HG03280 (cell line): ENCODE measurements at regions not wholly inside any gene's neighbourhood (a gene's known extent, or its start where the extent isn't known, plus 50 kb on each side); places are given as distances from the start of the nearest gene placed in this dataset.

Experiments used
- ATAC-seq: cut with Tn5 transposase; IDR thresholded peaks from one replicate; pipeline ENCODE4 v1.9.1; 2021; ENCODE audit warnings: mild to moderate bottlenecking, moderate library complexity; ENCODE audit not compliant: unreplicated experiment

DNA sequence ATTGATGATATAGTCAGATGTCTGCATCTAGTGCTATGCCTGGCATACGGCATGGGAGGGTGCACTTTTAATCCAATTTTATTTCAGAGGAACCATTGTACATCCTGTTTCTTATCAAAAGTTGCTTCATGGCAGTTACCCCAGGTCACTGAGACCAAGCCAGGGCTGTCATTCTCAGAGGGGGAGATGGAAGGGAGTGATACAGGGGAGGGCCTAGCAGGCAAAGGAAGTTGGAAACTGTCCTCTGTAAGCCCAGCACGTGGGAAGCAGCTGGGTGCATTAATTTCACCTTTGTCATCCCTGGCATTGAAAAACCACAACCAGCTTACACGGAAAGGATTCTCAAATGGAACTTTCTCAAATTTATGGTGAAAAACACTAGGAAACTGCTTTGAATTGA lies 458.7 kb upstream of the ADAMTS5 start:
- ATAC-seq, result no peak

DNA sequence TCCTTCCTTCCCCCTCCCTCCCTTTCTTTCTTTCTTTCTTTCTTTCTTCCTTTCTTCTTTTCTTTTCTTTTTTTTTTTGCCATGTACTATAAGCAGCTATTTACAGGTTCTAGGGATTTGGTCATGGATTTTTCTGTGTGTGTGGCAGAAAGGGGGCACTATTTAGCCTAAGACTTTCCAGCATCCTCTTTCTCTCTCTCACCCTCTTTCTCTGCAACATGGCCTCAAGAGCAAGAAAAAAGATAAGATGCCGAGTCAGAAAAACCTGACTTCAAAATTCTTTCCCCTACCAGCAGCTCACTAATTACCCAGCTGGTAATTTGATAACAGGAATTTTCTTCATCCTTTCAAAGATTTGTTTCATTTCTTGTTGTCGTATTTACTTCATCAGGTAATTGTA lies 458.3 kb upstream of the ADAMTS5 start:
- ATAC-seq, result no peak

DNA sequence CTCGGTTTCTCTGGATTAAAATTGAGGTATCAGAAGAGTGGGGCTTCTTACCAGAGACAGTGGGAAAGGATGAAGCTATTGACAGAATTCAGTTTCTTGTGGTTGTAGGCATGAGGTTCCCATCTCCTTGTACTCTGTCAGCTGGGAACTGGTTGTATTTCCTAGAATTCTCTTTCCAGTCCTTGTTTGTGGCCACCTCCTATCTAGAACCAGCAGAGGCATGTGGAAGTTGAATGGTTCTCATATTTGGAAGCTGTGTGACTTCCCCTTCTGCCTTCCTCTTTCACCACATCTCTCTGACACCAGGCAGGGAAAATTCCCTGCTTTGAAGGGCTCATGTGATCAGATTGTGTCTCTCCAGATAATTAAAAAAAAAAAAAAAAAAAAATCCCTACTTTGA lies 457.7 kb upstream of the ADAMTS5 start:
- no peak for ATAC-seq

DNA sequence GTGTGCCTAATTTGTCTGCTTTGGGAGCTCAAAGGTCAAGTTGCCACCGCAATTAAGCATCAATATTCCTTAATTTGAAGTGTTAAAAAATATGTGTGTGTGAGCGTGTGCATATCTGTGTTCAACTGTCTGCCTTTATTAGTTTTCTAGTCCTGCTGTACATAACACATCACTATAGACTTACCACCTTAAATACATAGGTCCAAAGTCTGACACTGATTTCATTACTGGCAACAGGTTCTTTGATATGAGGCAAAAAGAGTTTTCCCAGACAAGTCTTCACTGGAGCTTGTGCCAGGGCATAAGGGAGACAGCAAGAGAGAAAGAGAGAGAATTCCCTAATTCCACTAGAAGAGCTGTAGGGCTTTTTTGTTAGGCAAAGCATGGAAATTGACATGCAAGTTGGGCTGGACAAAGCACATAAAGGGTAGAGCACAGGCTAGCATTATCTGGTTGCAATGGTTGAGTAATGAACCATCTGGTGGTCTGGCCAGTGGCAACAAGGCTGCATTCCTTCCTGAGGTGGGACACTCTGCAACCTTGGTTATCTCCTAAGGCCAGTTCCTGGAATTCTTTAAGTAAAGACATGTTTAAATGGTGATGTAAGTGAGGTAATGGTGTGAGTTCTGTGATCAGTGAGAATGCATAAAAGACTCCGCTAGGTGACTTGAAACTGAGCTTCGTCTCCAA lies 457.2 kb upstream of the ADAMTS5 start:
- no peak for ATAC-seq

DNA sequence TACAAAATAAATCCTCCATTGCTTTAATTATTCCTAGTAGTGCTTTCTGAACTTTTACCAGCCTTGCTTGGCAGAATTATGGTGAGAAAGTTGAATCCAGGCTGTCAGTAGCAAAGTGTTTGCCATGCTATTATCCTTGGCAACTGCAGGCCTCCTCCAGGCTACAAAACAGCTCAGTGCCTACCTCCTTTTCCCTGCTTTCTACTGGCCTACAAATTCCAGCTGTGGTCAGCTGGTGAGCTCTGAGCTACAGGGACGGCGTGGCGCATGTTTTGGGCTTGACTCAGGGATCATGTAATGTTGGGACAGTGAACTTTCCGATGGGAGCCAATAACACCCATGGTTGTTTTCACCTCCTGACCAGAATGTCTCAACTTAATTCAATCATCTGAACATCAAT lies 456.1 kb upstream of the ADAMTS5 start:
- no peak for ATAC-seq

DNA sequence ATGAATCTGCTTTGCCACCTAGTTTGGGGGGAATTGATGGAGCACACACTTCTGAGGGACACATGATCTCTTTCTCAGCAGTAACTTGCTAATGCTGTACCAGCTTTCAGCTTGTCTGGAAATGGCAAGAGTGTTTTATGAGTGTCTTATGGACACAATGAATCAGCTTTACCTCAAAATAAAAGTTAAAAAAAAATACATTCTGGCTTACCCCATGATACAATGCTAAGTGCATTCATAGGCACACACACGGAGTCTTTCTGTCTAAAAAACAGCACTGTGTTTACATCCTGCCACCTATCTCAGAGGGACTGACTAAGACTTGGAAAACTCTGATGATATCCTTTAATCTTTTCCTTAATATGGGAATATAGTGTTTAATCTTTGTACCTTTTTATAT lies 455.5 kb upstream of the ADAMTS5 start:
- ATAC-seq, result no peak

DNA sequence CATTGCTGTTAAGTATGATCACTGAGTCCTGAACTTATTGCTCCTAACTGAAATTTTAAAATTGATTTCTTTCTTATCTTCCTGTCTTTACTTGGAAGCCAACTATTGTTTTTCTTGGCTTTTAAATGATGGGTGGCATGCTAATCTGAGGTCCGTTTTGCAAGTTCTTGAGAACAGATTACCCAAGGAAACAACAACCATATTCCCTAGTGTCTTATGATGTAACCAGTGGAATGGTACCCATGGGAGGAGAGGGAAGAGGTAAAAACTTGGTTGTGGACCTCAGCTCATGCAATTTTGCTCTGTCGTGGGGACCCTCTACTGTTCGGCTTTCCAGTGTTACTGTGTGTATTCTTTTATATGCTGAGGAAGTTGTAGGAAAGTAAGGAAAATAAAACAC lies 454.8 kb upstream of the ADAMTS5 start:
- no peak for ATAC-seq

DNA sequence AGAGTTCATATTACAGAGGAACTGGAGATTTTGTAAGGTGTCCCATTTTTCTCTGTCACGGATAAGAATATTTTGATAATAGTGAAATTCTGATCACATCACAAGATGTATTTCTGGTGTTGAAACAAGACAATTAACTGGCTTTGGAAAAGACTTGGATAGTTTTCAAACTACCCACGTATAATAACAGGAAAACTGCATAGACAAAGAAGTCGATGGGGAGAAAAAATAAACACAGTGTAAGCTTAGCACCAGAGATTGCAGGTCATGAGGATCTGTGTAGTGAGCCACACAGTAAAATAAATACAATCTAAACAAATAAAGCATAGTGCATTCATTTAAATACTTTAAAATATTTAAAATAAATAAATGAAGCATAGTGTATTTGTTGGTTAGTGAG lies 452.3 kb upstream of the ADAMTS5 start:
- ATAC-seq, result no peak

DNA sequence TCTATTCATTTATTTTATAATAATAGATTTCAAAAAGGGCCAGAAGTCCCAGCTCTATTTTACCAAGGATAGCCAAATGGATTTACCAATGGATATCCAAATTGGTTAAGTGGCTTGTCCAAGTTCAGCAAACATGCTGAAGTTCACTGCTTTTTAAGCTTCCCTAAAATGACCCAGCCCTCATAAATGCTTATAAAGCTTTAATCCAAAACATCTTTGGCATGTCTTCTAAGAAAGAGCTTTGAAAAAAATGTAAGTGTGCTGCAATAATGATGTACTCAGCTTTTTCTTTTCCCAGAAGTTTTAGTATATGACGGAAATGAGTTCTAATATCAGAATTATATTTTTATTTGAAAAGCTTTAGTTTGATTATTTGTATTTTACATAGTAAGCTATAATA lies 451.5 kb upstream of the ADAMTS5 start:
- ATAC-seq, result no peak

DNA sequence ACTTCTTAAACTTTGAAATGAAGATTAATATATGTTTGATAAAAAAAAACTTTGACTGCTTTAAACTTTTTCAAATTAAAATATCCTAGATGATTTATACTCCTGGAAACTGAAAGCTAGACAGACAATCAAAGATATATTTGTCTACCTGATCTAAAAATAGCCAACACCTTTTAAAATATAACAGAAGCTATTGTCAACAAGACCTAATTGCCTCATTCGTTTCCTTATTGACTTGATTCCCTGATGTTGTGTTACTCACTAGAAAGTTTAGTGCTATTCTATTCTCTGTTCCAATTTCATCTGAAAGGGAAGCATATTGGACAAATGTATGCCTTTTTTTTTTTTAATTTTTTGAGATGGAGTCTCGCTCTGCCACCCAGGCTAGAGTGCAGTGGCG lies 445.6 kb upstream of the ADAMTS5 start:
- no peak for ATAC-seq

DNA sequence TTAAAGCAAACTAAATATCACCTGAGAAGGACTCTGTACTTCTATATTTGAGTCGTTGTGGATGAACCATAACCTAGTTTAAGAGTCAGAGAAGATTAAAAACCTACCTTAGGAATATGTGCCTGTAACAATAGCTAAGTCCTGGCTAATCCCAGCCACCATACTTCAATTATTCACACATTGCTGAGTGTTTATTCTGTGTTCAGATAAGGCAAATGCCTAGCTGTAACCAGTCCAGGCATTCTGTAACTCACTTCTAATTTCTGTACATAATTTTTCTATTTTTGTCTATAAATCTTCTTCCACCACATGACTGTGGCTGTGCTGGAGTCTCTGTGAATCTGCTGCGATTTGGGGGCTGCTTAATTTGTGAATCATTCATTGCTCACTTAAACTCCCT lies 441.9 kb upstream of the ADAMTS5 start:
- ATAC-seq, result no peak

DNA sequence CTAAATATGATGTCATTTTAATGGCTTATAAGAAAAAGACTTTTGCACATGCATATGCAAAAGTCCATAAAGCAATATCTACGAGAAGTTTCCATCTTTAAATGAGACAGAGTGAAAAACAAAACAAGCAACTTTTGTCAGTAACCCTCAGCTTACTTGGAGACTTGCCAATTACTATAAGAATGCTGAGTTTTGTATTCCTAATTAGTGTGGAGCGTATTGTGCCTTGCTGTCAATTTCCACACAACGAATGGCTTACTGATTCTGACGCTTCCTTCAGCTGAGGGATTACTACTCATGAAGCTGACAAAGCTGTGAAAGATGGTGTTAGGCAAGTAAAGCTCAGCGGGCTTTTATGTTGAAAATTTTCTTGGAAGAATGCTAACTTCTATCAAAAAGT lies 440.4 kb upstream of the ADAMTS5 start:
- ATAC-seq, result no peak

DNA sequence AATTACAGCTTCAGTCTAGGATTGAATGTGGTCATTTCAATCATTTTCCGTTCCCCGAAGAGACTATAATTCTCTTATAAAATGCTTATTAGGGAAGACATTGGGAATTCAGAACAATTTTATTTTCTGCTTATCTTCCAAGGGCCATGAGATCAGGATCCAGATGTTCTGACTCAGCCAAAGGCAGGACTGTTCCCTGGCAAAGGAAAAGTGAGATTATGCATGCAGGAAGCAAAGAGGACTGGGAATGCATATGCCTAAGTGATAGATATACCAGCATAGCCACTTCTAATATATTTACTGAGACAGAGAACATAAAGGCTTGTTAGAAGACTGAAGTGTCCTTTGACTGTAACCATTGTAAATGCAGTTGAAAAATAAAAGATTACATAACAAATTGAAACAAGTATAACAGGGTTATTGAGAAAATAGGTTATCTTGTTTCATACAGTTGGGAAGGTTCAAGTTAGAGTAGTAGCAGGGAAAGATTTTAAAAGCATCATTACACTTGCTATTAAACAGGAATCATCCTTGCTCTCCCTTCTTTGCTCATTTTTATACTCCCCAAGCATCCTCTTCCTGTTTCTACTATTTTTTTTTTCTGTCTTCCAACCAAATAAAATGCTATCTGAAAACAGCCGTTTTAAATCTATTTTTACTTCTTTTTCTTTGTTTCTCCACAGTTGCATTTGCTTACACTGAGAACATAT lies 439.6 kb upstream of the ADAMTS5 start:
- no peak for ATAC-seq

DNA sequence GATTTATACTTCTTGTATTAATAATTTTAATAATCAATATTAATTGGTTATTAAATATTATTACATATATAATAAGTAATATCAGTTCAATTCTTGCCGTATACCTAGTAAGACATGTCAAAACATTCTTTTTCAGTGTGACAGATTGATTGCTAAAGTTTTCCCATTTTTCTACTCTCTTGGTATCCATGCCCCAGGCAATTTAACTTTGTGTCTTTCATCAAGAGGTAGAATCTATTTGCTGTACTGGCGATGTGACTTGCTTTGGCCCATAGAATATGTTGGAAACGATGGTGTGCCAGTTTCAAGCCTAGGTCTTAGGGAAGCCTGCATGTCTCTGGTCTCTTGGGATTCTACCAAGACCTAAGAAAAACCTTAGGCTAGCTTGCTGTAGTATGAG lies 436.1 kb upstream of the ADAMTS5 start:
- ATAC-seq, result no peak

DNA sequence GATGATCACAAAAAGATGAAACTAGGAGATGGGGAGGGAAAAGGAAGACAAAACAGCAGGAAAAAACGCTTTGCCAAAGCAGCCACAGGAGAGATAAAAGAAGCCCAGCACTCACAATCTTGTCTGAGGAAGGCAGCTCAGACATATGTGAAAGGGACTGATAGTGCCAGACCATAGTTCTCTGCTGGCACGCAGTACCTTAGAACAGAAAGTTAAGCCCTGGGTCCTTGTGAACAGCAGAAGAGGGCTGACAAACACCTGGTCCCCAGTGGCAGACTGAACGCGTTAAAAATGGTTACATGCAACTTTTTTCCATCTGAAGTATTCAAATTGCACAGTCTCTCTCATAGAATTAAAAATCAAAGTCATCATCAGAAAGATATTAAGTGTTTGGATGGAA lies 433.2 kb upstream of the ADAMTS5 start:
- no peak for ATAC-seq

DNA sequence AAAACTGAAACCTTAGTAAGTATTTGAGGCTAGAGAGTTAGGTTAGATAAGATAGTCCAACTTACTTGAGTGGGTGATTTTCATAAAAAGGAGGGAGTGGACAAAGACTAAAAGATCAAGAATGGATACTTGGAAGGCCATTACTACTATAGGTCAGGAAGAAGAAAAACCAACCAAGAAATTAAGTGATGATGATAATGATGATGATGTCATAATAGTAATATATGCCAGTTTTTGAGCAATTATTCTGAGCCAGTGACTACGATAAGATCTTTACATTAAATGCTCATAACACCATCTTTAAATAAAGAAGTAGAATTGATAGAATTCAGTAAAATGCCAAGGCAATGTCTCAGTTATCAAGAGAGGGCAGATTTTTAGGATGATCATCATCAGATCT lies 430.7 kb upstream of the ADAMTS5 start:
- ATAC-seq, result no peak

DNA sequence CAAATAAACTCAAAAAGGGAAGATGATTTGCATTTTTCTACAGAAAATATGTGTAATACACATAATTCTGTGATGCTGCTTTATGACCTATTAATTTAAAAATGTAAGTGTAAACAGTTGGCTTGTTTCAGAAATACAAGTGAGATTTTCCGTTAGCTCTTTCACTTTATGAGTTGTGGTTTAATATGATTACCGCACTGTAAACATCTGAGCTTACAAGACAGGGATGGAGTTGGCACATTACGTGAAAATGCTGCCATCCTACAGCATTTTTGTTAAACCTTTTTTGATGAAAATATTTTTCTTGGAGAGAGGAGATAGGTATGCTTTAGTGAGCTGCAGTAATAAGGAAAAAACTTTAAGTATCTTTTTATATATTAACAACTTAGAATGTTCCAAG lies 426.8 kb upstream of the ADAMTS5 start:
- no peak for ATAC-seq

DNA sequence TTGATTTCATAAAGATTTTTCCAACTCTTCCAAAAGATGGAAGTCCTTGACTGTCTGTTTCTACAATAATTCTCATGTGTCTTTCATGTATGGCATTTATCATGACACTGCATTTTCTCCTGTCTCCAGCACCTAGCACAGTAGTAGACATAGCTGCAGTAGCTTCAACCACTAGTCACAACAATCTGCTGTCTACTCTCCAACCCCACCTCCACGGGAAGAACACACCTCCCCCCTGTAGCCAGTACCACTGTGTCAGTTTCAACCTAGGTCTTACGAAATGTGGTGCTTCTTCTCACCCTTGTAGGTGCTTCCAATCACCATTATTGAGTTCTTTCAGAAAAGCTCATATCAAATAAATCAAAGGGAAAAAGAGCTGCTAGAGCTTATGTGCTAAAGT lies 425.1 kb upstream of the ADAMTS5 start:
- ATAC-seq, result no peak

DNA sequence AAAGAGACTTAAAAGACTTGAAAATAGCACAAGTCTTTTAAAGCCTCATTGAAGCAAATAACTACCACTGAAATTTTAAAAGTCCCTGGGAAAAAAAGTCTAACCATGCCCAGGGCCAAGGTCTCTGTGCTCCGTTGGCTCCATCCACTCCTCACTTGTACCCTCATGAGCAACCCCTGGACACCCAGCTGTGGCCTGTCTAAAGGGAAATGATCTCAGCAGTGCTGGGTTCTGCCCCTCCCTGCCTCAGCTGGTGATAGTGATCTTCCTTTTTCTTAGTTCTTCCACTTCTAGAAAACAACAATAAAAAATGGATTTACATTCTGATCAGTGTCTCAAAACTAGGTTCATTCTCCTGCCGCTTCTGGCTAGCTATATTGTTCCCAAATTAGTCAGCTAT lies 423.5 kb upstream of the ADAMTS5 start:
- no peak for ATAC-seq

DNA sequence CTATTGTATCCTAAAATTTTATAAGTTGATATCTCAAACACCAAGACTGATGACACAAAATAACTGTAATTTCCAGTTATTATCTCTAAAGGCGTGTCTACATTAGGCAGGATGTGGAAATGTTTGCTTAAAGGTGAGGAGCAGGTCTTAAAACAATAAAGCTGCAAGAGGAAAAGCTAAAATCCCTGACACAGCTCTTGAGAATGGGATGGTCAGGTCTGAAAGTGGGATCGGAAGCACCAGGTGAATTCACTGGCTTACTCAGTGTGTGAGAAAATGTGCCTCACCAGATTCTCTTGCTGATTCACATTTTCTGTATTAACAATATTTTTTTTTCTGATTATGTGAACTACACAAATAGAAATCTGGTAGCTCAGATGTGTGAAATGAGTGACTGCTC lies 421.9 kb upstream of the ADAMTS5 start:
- no peak for ATAC-seq

DNA sequence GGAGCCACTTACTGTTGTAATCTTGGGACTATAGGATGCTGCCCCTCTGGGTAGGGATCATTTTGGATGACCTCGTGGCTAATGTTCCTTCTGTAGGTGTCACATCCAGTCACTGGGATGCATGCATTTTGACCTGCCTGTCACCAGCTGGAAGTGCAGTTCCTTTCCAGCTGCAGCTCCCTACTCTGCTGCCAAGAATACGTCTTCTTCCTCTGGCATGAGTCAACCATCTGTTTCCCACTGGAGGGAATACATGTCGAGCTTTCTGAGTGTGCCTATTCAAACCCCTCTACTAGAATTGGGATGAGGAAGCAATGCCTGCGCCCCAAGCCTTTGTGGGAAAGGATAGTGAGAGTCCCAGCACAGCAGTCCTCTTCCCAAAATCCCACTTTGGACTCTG lies 415.5 kb upstream of the ADAMTS5 start:
- no peak for ATAC-seq

DNA sequence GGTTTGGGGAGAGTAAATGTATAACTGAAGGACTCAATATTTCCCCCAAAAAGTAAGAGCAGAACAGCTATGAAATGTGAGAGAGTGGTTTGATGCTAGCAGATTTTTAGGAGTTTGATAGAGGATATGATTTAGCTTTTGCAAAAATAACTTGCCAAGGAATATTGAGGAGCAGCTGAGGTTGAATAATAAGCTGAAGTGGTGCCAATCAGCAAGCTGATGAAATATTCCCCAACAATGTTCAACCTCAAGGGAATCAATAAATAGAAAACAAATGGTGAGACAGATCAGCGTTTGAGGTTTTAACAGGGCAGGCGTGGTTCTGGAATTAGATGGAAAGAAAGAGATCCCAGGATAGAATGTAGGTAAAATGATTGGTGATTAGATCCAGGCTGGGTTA lies 413.4 kb upstream of the ADAMTS5 start:
- ATAC-seq, result no peak

DNA sequence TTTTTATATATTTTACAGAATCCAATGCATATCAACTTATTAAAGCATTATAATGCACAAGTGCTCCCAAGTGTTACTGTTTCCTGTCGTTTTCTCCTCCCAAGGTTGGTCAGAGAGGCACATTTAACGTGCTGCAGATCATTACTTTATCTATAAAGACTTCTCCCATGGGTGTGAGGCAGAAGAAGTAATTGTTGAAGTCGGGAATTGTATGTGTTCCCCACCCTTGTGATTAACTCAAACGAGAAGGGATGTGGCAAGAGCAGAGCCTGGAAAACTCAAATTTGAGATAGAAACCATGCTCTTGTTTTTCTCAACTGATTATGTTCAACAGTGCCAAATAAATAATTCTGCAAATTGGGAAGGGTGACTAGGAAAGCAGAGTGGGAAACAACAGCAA lies 412.5 kb upstream of the ADAMTS5 start:
- no peak for ATAC-seq
